Inflammatory macrophage treated with lipopolysaccharide for 4 hours (primary cell): ENCODE measurements at regions not wholly inside any gene's neighbourhood (a gene's known extent, or its start where the extent isn't known, plus 50 kb on each side); places are given as distances from the start of the nearest gene placed in this dataset.

Source experiments
- DNase-seq: peaks from one replicate; pipeline ENCODE4 v3.0.0-alpha.2; 2020

- no peak for DNase-seq
Observed at GRCh38 chr1:25103164-25103795, 129.0 kb downstream of the SYF2 start.

- DNase-seq = no peak
Observed at GRCh38 chr1:25100151-25100833, 132.0 kb downstream of the SYF2 start.

GRCh38 chr1:25099343-25099951, 132.9 kb downstream of the SYF2 start:
- DNase-seq = peak; percentile 47

- DNase-seq = no peak
Observed at GRCh38 chr1:25098717-25099116, 133.6 kb downstream of the SYF2 start.

- peak; percentile 13 for DNase-seq
Observed at GRCh38 chr1:25096307-25097150, 135.8 kb downstream of the SYF2 start.

- no peak for DNase-seq
Observed at GRCh38 chr1:25095635-25096200, 136.6 kb downstream of the SYF2 start.

- no peak for DNase-seq
Observed at GRCh38 chr1:25094995-25095394, 137.3 kb downstream of the SYF2 start.

GRCh38 chr1:25094229-25094628, 138.1 kb downstream of the SYF2 start:
- no peak for DNase-seq

GRCh38 chr1:25091658-25092057, 140.6 kb downstream of the SYF2 start:
- DNase-seq = no peak

- no peak for DNase-seq
Observed at GRCh38 chr1:25090707-25091422, 141.4 kb downstream of the SYF2 start.

GRCh38 chr1:25089772-25090171, 142.5 kb downstream of the SYF2 start:
- DNase-seq = no peak

GRCh38 chr1:25088946-25089345, 143.4 kb downstream of the SYF2 start:
- no peak for DNase-seq

GRCh38 chr1:25088180-25088701, 144.1 kb downstream of the SYF2 start:
- DNase-seq = no peak

- DNase-seq = no peak
Observed at GRCh38 chr1:25086518-25087079, 145.7 kb downstream of the SYF2 start.

- no peak for DNase-seq
Observed at GRCh38 chr1:25084407-25084806, 147.9 kb downstream of the SYF2 start.

- DNase-seq = no peak
Observed at GRCh38 chr1:25083481-25084345, 148.6 kb downstream of the SYF2 start.

GRCh38 chr1:25082995-25083394, 149.3 kb downstream of the SYF2 start:
- no peak for DNase-seq

GRCh38 chr1:25082216-25082899, 149.9 kb downstream of the SYF2 start:
- no peak for DNase-seq

- no peak for DNase-seq
Observed at GRCh38 chr1:25081496-25081895, 150.8 kb downstream of the SYF2 start.
